ENCODE measurements at regions not wholly inside any gene's neighbourhood (a gene's known extent, or its start where the extent isn't known, plus 50 kb on each side); places are given as distances from the start of the nearest gene placed in this dataset.

GRCh38 chr3:177981576-177981975 is 554.7 kb upstream of the KCNMB2 start:
- TF ChIP-seq USF2 (CRISPR knock-in tag; IDR thresholded peaks at IDR 0.05) (no peak), CTCF (IDR thresholded peaks at IDR 0.05) (no peak), ATF3 (CRISPR knock-in tag; conservative IDR thresholded peaks at IDR 0.05) (no peak), TEAD1 (CRISPR knock-in tag; IDR thresholded peaks at IDR 0.05) (no peak), SP1 (CRISPR knock-in tag; conservative IDR thresholded peaks at IDR 0.05) (no peak), NR3C1 (CRISPR knock-in tag; conservative IDR thresholded peaks at IDR 0.05; ENCODE audit: low read depth) (no peak), ZNF121 (CRISPR knock-in tag; IDR thresholded peaks at IDR 0.05) (no peak), JUN (CRISPR knock-in tag; IDR thresholded peaks at IDR 0.05) (no peak), STAT6 (CRISPR knock-in tag; conservative IDR thresholded peaks at IDR 0.05; ENCODE audit: low read depth) (no peak)
